ENCODE measurements at regions not wholly inside any gene's neighbourhood (a gene's known extent, or its start where the extent isn't known, plus 50 kb on each side); places are given as distances from the start of the nearest gene placed in this dataset.

DNA sequence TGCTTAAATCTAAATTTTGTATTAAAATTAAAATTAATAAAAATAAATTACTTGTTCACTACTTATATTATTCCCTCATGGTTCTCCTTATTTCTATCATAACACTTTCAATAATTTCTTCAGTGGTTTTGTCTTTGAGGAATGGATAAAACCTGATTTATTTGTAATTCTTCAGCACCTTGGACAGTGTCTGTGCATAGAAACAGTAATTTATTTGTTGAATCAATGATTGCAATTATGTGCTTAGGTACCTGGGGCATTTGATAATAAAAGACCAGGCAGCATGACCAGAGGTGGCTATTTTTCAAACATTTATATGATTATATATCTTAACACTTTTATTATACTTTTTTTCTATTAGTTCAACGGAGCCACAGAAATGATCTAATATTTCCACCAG lies 1062.7 kb downstream of the DSC3 start:
- dilution Hi-C loops (cut with MboI; ENCODE audit: extremely low pct_ligation_motif_present, low sequenced_read_pairs): no loop called here
- no peaks in the 10 kb centered on the region for H3K9me3 ChIP-seq (ENCODE audit: control insufficient read depth, low read depth, low read length)
- no peaks in the 10 kb centered on the region for H3K27me3 ChIP-seq (ENCODE audit: control insufficient read depth, extremely low read depth, insufficient read depth, low read length)
- DNase-seq (ENCODE audit: low read depth, low spot score): no peak
- H3K9ac ChIP-seq (ENCODE audit: control insufficient read depth, extremely low read depth, insufficient read depth, low read length): no peak overlapping the region
- H3K4me2 ChIP-seq (ENCODE audit: control insufficient read depth, extremely low read depth, insufficient read depth, low read depth, low read length): no peak overlapping the region
- no peak overlapping the region for H3K4me3 ChIP-seq (ENCODE audit: control insufficient read depth in 2 of 3, extremely low read depth in 1 of 3, insufficient read depth in 2 of 3, low read depth in 1 of 3, low read length in 3 of 3)
- no peaks in the 10 kb centered on the region for H3K9me1 ChIP-seq (ENCODE audit: control insufficient read depth, extremely low read depth, insufficient read depth, low read length)
- FAIRE-seq: no peak
- TF ChIP-seq CTCF (optimal IDR thresholded peaks at IDR 0.05 in 1 of 3, IDR thresholded peaks at IDR 0.05 in 1 of 3, conservative IDR thresholded peaks at IDR 0.05 in 1 of 3; ENCODE audit: extremely low read depth in 1 of 3, insufficient read depth in 2 of 3, low read length in 3 of 3) (no peak), EZH2 (IDR thresholded peaks at IDR 0.05; ENCODE audit: low read length) (no peak)
- no peaks in the 10 kb centered on the region for H3K79me2 ChIP-seq (ENCODE audit: control insufficient read depth, insufficient read depth, low read length)
- H3K27ac ChIP-seq (ENCODE audit: control insufficient read depth, insufficient read depth, low read length): no peak overlapping the region
- no peaks in the 10 kb centered on the region for H3K36me3 ChIP-seq (ENCODE audit: control insufficient read depth in 2 of 2, extremely low read depth in 1 of 2, insufficient read depth in 2 of 2, low read length in 2 of 2)
- no peak overlapping the region for H2AFZ ChIP-seq (ENCODE audit: control insufficient read depth, low read length)
- no peaks in the 10 kb centered on the region for H3K4me1 ChIP-seq (ENCODE audit: control insufficient read depth, extremely low read depth, insufficient read depth, low read length)
- no peaks in the 10 kb centered on the region for H4K20me1 ChIP-seq (ENCODE audit: control insufficient read depth, extremely low read depth, insufficient read depth, low read length)

- Histone ChIP-seq H3K9me3 (ENCODE audit: control insufficient read depth, low read depth, low read length) (no peaks in the 10 kb centered on the region), H3K36me3 (ENCODE audit: control insufficient read depth in 2 of 2, extremely low read depth in 1 of 2, insufficient read depth in 2 of 2, low read length in 2 of 2) (no peaks in the 10 kb centered on the region), H3K27ac (ENCODE audit: control insufficient read depth, insufficient read depth, low read length) (no peak overlapping the region), H3K79me2 (ENCODE audit: control insufficient read depth, insufficient read depth, low read length) (no peaks in the 10 kb centered on the region), H3K4me1 (ENCODE audit: control insufficient read depth, extremely low read depth, insufficient read depth, low read length) (no peaks in the 10 kb centered on the region), H3K9me1 (ENCODE audit: control insufficient read depth, extremely low read depth, insufficient read depth, low read length) (no peaks in the 10 kb centered on the region), H3K27me3 (ENCODE audit: control insufficient read depth, extremely low read depth, insufficient read depth, low read length) (no peaks in the 10 kb centered on the region), H2AFZ (ENCODE audit: control insufficient read depth, low read length) (no peak overlapping the region), H3K4me3 (ENCODE audit: control insufficient read depth in 2 of 3, extremely low read depth in 1 of 3, insufficient read depth in 2 of 3, low read depth in 1 of 3, low read length in 3 of 3) (no peak overlapping the region), H3K4me2 (ENCODE audit: control insufficient read depth, extremely low read depth, insufficient read depth, low read depth, low read length) (no peak overlapping the region), H4K20me1 (ENCODE audit: control insufficient read depth, extremely low read depth, insufficient read depth, low read length) (no peaks in the 10 kb centered on the region), H3K9ac (ENCODE audit: control insufficient read depth, extremely low read depth, insufficient read depth, low read length) (no peak overlapping the region)
- TF ChIP-seq EZH2 (IDR thresholded peaks at IDR 0.05; ENCODE audit: low read length): no peak
- TF ChIP-seq CTCF (optimal IDR thresholded peaks at IDR 0.05 in 1 of 3, IDR thresholded peaks at IDR 0.05 in 1 of 3, conservative IDR thresholded peaks at IDR 0.05 in 1 of 3; ENCODE audit: extremely low read depth in 1 of 3, insufficient read depth in 2 of 3, low read length in 3 of 3): no peak
- dilution Hi-C loops (cut with MboI; ENCODE audit: extremely low pct_ligation_motif_present, low sequenced_read_pairs): no loop called here
- FAIRE-seq: no peak
- no peak for DNase-seq (ENCODE audit: low read depth, low spot score)
These were observed 1072.7 kb downstream of the DSC3 start for GRCh38 chr18:29969876-29970275.

All from keratinocyte (primary cell).